HepG2 (cell line): ENCODE measurements at regions not wholly inside any gene's neighbourhood (a gene's known extent, or its start where the extent isn't known, plus 50 kb on each side); places are given as distances from the start of the nearest gene placed in this dataset.

Experiments used
- ATAC-seq: fragments of 200-7000 bp; cut with Tn5 transposase; 3 replicates; pipeline ENCODE4 v1.9.1; 2020; ENCODE audit warnings: mild to moderate bottlenecking, moderate library complexity
- BruUV-seq: library from RNA; stranded (reverse); fragments of 400-500 nt; replicated peaks from 2 replicates; lab custom pipeline; 2021; lab: Mats Ljungman, UMichigan
- CTCF ChIA-PET: fragments of 300-600 bp; formaldehyde crosslinking; extraction: SDS; loops from one replicate; lab custom pipeline; 2021; ENCODE audit warnings: low total read pairs, inconsistent platforms, low intra/inter-chr PET ratio; lab: Yijun Ruan, JAX
- POLR2A ChIA-PET: fragments of 350-600 bp; sonication (Branson Sonifier 250); formaldehyde crosslinking; loops from one replicate; lab custom pipeline; 2020; ENCODE audit warnings: antibody characterized with exemption, inconsistent platforms; lab: Yijun Ruan, JAX
- DNase-seq: peaks from one replicate; pipeline ENCODE4 v3.0.0-alpha.2; 2015; ENCODE audit warnings: low spot score
- FAIRE-seq: peaks from 3 replicates; lab custom pipeline; 2011; peaks lifted over from hg19 to GRCh38; lab: Jason Lieb, UNC
- H2AFZ ChIP-seq: one replicate; pipeline ENCODE4 v1.6.1; 2011; ENCODE audit warnings: low read length, inconsistent platforms
- H3K27ac ChIP-seq: fragments of 300-600 bp; 3 replicates; pipeline ENCODE4 v1.8.0; 2011; ENCODE audit warnings: mixed run types, mild to moderate bottlenecking, mixed read lengths, low read length, inconsistent platforms; ENCODE audit not compliant: insufficient read depth; ENCODE audit errors: extremely low read length
- H3K27me3 ChIP-seq, 2 experiments: fragments of 200-600 bp in 1 of 2; 2 replicates in 1 of 2; 3 replicates in 1 of 2; pipeline versions ENCODE4 v1.6.0 to v1.8.0; 2011; ENCODE audit warnings: low read length in 2 of 2, mild to moderate bottlenecking in 2 of 2, moderate library complexity in 2 of 2, inconsistent platforms in 1 of 2; ENCODE audit not compliant: insufficient read depth in 2 of 2, control insufficient read depth in 1 of 2
- H3K36me3 ChIP-seq, 2 experiments: fragments of 200-600 bp in 1 of 2; replicated peaks in 1 of 2; 2 replicates in 1 of 2; 3 replicates in 1 of 2; pipeline versions ENCODE4 v1.5.1 to v1.8.0; 2011; ENCODE audit warnings: low read length in 2 of 2, inconsistent platforms in 1 of 2; ENCODE audit not compliant: insufficient read depth in 2 of 2, control insufficient read depth in 1 of 2
- H3K4me1 ChIP-seq: 2 replicates; pipeline ENCODE4 v1.5.1; 2012; ENCODE audit warnings: low read length, inconsistent platforms; ENCODE audit not compliant: insufficient read depth
- H3K4me2 ChIP-seq: 2 replicates; pipeline ENCODE4 v1.6.0; 2011; ENCODE audit warnings: low read depth, low read length, inconsistent platforms
- H3K4me3 ChIP-seq, 3 experiments: fragments of 200-600 bp in 1 of 3; sonication (generic), shearing (Covaris generic) in 1 of 3; replicated peaks in 1 of 3; 2 replicates each; pipeline ENCODE4 v1.5.1; 2011 to 2016; ENCODE audit warnings: low read length in 3 of 3, inconsistent platforms in 2 of 3, low read depth in 2 of 3, mild to moderate bottlenecking in 2 of 3, control low read depth in 1 of 3, mixed read lengths in 1 of 3; ENCODE audit not compliant: insufficient read depth in 1 of 3
- H3K79me2 ChIP-seq: one replicate; pipeline ENCODE4 v1.6.1; 2011; ENCODE audit warnings: low read length, inconsistent platforms; ENCODE audit not compliant: insufficient read depth
- H3K9ac ChIP-seq: 2 replicates; pipeline ENCODE4 v1.6.0; 2011; ENCODE audit warnings: mild to moderate bottlenecking, low read depth, low read length, inconsistent platforms; ENCODE audit not compliant: insufficient read depth
- H3K9me3 ChIP-seq: 2 replicates; pipeline ENCODE4 v1.5.1; 2012; ENCODE audit warnings: mild to moderate bottlenecking, low read length
- H4K20me1 ChIP-seq: 2 replicates; pipeline ENCODE4 v1.6.0; 2011; ENCODE audit warnings: inconsistent platforms, mild to moderate bottlenecking, low read length, moderate library complexity; ENCODE audit not compliant: insufficient read depth
- AKAP8 ChIP-seq: sonication (generic); formaldehyde crosslinking; IDR thresholded peaks from 2 replicates; pipeline ENCODE4 v1.5.1; 2020; ENCODE audit warnings: mild to moderate bottlenecking, missing genetic modification reagents
- ELF3 ChIP-seq: IDR thresholded peaks from 2 replicates; pipeline ENCODE4 v1.6.1; 2016; ENCODE audit warnings: missing genetic modification reagents, missing compliant biosample characterization
- KDM5A ChIP-seq: fragments of 200-600 bp; sonication (generic); IDR thresholded peaks from 2 replicates; pipeline ENCODE4 v1.7.0; 2018; ENCODE audit warnings: antibody characterized with exemption, mild to moderate bottlenecking, low read length, borderline replicate concordance
- MED13 ChIP-seq: sonication (generic); formaldehyde crosslinking; IDR thresholded peaks from 2 replicates; pipeline ENCODE4 v1.5.0; 2020; ENCODE audit warnings: missing genetic modification reagents
- NR2F2 ChIP-seq: IDR thresholded peaks from 2 replicates; pipeline ENCODE4 v1.6.1; 2012; ENCODE audit warnings: low read depth, inconsistent platforms, borderline replicate concordance
- PBX3 ChIP-seq: sonication (generic); formaldehyde crosslinking; IDR thresholded peaks from 2 replicates; pipeline ENCODE4 v1.8.1; 2023; ENCODE audit warnings: missing genetic modification reagents, inconsistent platforms, borderline replicate concordance
- RAD51 ChIP-seq: fragments of 450-650 bp; IDR thresholded peaks from 2 replicates; pipeline ENCODE4 v1.6.1; 2016; ENCODE audit warnings: borderline replicate concordance
- YEATS2 ChIP-seq: sonication (generic); formaldehyde crosslinking; IDR thresholded peaks from 2 replicates; pipeline ENCODE4 v1.4.0; 2020; ENCODE audit warnings: missing genetic modification reagents, borderline replicate concordance
- ZFP37 ChIP-seq: sonication (generic); formaldehyde crosslinking; IDR thresholded peaks from 2 replicates; pipeline ENCODE4 v1.4.0; 2020; ENCODE audit warnings: missing genetic modification reagents, borderline replicate concordance
- ZNF10 ChIP-seq: sonication (generic); formaldehyde crosslinking; IDR thresholded peaks from 2 replicates; pipeline ENCODE4 v1.4.0; 2020; ENCODE audit warnings: mild to moderate bottlenecking, low read depth, missing genetic modification reagents, borderline replicate concordance
- ZNF512B ChIP-seq: sonication (generic); formaldehyde crosslinking; IDR thresholded peaks from 2 replicates; pipeline ENCODE4 v1.5.1; 2020; ENCODE audit warnings: missing genetic modification reagents, mild to moderate bottlenecking, borderline replicate concordance
- ZNF740 ChIP-seq: sonication (generic); formaldehyde crosslinking; IDR thresholded peaks from 2 replicates; pipeline ENCODE4 v1.4.0; 2020; ENCODE audit warnings: missing genetic modification reagents
- WGBS: methylation state at CpG from one replicate; pipeline ENCODE4 v1.1.6; 2017; ENCODE audit warnings: low lambda C conversion rate; 5-methylcytosine and 5-hydroxymethylcytosine counted together
- in situ Hi-C: cut with HindIII; loops from 2 replicates; pipeline ENCODE4 v1.10.0; 2017; ENCODE audit warnings: low pct_unique_long_range_greater_than_20kb; ENCODE audit not compliant: extremely low pct_ligation_motif_present
- intact Hi-C: fragments of 100-400 bp; cut with micrococcal nuclease; formaldehyde crosslinking; loops from one replicate; pipeline ENCODE4 v1.10.0; 2022; ENCODE audit not compliant: unreplicated experiment

- TF ChIP-seq PBX3 (no peak), ZNF512B (CRISPR knock-in tag) (no peak), MED13 (no peak)
These were observed 1254.9 kb upstream of the TMEM132C start (continued) for GRCh38 chr12:127012109-127012508.

DNA sequence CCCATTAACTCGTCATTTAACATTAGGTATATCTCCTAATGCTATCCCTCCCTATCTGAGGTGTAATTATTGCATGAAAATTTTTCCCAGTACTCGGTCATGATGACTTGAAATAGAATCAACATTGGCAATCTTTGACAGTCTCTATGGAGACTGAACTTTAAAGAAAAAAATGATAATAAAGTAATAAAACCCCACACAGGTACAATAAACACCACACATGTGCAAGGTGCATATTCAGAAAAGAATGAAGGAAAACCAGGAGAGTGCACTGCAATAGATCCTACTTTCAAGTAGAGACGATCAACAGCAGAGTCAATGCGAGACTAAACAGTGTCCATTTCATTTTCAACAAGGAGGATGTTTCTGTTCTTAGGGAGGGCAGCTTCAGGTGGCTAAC is 1253.8 kb upstream of the TMEM132C start:
- peaks cover 19% of the 10 kb centered on the region for H3K9me3 ChIP-seq
- H4K20me1 ChIP-seq, result no peaks in the 10 kb centered on the region
- TF ChIP-seq KDM5A, result no peak
- TF ChIP-seq RAD51, result no peak
- no peak for TF ChIP-seq NR2F2
- no peak for TF ChIP-seq ZNF10
- no peak for TF ChIP-seq ZFP37 (CRISPR knock-in tag)
- TF ChIP-seq ZNF740 (CRISPR knock-in tag), result no peak
- TF ChIP-seq YEATS2 (CRISPR knock-in tag), result no peak
- TF ChIP-seq AKAP8 (CRISPR knock-in tag), result no peak
- no peak for TF ChIP-seq ELF3
- no peak for FAIRE-seq
- no peaks in the 10 kb centered on the region for H3K4me1 ChIP-seq
- DNase-seq, result no peak
- in situ Hi-C loops (no loop called here), intact Hi-C loops (no loop called here)
- no TSS peak for BruUV-seq
- no peak overlapping the region for H3K4me3 ChIP-seq
- H3K79me2 ChIP-seq, result no peaks in the 10 kb centered on the region
- H3K27ac ChIP-seq, result no peak overlapping the region
- no peaks in the 10 kb centered on the region for H3K27me3 ChIP-seq
- H3K9ac ChIP-seq, result no peak overlapping the region
- ChIA-PET POLR2A (no interaction called here), CTCF (no interaction called here)
- ATAC-seq, result no peak
- no peak overlapping the region for H3K4me2 ChIP-seq
- H3K36me3 ChIP-seq, result no peaks in the 10 kb centered on the region
- 4% methylated on average over 4 of the region's 4 CpGs for WGBS
- no peak overlapping the region for H2AFZ ChIP-seq
